HG03039 (cell line): ENCODE measurements at regions not wholly inside any gene's neighbourhood (a gene's known extent, or its start where the extent isn't known, plus 50 kb on each side); places are given as distances from the start of the nearest gene placed in this dataset.

Source experiments
- ATAC-seq: cut with Tn5 transposase; IDR thresholded peaks from one replicate; pipeline ENCODE4 v1.9.1; 2021; ENCODE audit warnings: mild to moderate bottlenecking, moderate library complexity; ENCODE audit not compliant: unreplicated experiment

DNA sequence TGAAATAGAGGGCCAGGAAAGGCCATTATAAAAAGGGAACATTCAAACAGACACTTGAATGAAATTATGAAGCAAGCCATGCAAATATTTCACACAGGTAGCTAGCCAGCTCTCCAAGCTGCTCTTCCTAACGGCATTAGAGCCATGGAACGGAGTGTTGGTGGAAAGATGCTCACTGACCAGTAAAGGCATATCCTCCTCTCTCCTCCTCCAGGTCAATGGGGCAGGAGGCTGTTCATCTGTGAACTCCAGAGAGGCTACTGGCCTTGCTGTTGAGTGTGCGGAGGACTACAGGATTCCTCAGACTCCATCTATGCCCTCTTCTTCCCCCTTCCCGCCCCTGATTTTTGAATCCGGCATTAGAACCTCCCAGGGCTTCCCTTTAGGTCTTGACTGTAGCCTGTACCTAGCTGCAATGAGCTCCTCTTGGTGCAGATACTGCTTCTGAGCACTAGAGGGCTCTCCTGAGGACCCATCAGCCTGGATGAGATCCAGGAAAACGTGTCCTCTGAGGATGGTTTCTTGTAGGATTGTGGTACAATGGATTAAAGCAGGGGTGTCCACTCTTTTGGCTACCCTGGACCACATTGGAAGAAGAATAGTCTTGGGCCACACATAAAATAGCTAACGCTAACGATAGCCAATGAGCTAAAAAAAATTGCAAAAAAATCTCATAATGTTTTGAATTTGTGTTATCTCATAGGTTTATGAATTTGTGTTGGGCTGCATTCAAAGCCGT is 162.2 kb downstream of the SREK1 start:
- peak; percentile 83 for ATAC-seq

DNA sequence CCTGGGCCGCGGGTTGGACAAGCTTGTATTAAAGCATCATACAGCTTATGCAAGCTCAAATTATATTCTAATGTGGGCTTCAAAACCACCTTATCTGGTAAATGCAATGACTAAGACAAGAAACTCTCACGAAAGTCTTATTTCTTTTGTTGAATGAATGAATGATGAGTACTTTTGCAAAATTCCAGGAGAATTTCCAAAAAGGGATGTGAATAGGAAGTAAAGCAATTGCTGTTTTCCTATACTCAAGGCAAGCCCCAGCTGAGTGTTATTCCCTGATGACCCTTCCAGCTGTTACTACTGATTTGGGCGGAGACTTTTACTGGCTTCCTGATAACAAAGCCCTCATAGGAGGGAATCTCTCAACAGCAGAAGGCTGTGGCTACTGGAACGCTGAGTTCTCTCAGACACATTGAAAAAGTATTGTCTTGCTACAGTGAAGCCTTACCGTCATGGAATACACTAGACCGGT is 162.8 kb downstream of the SREK1 start:
- no peak for ATAC-seq

- ATAC-seq, result no peak
These were observed 163.6 kb downstream of the SREK1 start for GRCh38 chr5:66307647-66308241.

DNA sequence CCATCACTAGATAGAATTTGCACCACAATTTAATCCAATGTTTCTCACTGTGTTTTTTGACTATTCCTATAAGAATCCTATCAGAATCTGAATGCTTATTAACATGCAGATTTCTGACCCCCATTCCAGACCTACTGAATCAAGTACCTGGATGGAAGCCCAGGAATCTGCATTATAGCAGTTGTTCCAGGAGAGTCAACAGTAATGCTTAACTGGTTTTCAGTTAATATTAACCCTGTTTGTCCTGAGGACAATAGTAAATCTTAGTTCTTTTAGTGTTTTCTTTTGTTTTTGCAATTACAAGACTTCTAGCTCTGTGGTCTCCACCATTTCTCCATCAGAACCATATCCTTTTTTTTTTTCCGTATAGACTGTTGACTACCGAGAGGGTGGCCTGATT is 168.2 kb downstream of the SREK1 start:
- ATAC-seq, result no peak

- no peak for ATAC-seq
These were observed 171.7 kb downstream of the SREK1 start for GRCh38 chr5:66315784-66316183.

DNA sequence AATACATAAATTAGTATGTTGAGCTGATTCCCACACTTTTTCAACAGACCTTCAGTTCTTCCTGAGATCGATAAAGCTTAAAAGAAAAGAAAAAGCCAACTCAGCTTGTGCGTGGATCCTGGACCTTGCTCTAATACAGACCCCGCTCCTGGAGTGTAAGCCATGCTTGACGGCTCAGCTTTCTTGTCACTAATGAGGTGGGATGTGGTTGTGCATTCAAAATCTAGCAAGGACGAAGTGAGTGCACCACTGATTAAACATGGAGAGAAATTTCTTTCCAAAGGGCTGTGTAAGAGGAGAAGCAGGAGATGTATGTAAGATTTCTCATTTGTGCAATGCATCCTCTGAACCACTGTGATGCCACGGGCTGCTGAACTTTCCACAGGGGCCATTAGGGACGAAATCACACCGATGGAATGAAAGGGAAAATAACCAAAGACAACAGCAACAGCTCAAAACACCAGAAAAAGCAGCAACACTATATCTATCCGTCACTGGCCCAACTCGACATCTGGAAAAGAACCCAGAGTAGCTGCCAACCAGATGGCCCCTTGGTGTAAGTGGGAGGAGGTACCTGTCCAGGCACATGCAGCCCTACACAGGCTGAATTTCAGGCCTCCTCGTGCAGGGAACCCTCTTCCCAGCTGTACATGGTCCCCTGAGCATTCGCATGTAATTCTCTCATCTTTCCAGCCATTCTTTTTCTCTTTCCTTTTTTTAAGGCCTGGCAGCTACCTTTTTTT is 178.9 kb downstream of the SREK1 start:
- no peak for ATAC-seq

DNA sequence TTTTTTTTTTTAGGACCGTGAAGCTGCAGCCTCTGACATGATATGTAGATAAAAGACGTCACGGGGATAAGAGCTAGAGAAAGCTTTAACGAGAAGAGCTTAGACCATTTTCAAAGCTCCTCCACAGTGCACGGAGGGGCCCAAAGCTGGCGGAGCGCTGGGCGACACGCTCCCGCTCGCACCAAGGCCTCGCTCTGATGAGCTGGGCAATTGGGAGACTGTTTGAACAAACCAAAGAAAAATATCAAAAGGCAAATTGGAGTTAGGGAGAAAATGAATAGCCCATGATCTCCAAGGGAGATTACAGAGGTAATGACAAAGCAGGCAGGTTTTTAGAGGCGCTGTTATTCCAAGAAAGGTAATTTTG is 179.4 kb downstream of the SREK1 start:
- no peak for ATAC-seq

GRCh38 chr5:66324357-66324756 is 180.3 kb downstream of the SREK1 start:
- ATAC-seq, result no peak

DNA sequence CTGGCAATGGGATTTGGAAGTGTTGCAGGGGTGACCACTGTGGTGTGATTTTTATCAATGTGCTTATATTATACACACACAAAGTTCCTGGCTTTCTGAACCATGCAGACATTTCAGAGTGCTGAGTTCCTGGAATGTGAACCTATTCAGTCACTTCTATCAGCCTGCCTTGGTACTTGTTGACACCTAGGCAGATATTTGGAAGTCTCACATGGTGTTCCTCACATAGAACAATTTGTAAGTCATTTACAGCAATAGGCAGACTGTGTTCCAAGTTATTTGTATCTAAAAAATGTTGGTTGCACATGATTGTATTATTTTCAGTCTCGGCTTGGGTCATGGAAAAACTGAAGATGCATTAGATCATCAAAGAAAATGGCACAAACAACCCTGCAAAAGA is 182.2 kb downstream of the SREK1 start:
- no peak for ATAC-seq

DNA sequence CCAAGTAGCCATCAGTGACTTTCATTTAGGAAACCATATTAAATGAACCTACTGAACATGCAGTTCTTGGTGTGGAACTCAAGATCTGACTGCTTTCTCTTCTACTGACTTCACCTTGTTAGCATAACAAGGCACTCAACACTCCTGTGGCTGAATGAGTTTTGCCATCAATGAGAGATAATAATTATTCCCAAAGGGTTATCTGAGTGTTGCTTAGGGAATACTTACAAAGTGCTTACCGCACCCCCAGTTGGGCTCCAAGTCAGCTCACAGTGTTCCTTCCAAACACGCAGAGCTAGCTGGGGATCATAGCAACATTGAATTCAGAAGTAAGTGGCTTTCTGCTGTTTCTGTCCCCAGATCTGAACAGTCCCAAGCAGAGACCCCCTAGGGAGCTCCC is 182.9 kb downstream of the SREK1 start:
- ATAC-seq, result no peak

DNA sequence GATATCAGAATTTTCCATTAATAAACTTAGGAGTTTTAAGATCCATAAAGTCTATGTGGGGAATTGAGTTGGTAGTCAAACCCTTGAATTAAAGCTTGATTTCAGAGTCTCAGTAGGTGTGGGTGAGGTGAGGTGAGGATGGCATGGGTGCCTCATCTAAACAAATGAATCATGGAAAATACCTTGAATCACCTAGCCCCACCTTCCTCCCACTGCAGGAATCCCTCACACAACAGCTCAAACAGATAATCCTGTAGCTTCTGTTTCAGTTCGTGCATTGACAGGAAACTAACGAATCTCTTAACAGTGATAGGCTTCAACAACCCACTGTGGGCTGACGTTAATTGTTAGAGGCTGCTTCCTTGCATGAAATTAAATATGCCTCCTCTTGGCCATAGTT is 185.0 kb downstream of the SREK1 start:
- no peak for ATAC-seq

- ATAC-seq, result no peak
These were observed 189.1 kb downstream of the SREK1 start for GRCh38 chr5:66333192-66333591.

DNA sequence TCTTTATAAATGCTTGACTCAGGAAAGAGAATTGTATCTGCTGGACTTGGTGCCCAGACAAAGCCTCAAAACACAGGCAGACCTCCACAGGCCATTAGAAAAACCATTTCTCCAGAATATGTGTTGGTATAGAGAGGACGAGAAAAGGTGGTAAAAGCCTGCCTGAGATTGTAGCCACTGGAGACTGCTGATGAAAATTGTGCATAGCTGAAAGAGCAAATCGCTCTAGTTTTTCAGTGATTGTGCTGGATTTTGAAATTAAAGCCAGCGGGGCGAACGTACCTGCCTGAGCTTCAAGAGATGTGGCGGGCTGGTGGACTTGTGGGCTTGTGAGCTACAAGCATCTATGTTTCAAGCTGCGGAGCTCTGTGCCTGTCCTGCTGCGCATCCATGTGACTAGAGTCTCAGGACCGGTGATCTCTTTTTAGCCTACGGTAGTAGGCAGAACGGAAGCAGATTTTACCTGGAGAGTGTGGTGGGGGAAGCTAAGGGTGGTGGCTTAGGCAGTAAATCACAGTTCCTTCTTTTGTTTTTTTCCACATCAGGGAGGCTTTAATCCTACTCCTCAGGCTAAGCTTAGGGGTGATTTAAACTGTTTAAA is 193.6 kb downstream of the SREK1 start:
- ATAC-seq, result no peak

- ATAC-seq, result no peak
These were observed 194.7 kb downstream of the SREK1 start for GRCh38 chr5:66338828-66339227.

DNA sequence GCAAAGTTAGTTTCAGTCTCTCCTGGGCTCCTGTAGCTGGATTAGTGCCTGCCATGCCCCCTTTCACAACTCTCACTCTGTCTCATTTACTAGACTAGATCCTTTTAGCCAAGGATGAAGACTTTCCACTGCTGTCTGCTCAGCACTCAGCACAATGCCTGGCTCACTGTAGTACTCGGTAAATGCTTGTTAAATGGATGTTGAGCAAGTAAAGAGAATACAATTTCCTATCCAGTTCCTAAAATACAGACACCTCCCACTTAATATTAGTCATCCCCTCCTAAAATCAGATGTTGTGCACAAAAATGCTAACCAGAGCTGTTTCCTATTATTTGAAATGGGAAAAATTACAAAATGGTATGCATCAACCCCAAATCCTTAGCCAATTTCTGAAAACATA is 195.8 kb downstream of the SREK1 start:
- ATAC-seq, result no peak

GRCh38 chr5:66340786-66341185 is 196.7 kb downstream of the SREK1 start:
- ATAC-seq, result no peak

DNA sequence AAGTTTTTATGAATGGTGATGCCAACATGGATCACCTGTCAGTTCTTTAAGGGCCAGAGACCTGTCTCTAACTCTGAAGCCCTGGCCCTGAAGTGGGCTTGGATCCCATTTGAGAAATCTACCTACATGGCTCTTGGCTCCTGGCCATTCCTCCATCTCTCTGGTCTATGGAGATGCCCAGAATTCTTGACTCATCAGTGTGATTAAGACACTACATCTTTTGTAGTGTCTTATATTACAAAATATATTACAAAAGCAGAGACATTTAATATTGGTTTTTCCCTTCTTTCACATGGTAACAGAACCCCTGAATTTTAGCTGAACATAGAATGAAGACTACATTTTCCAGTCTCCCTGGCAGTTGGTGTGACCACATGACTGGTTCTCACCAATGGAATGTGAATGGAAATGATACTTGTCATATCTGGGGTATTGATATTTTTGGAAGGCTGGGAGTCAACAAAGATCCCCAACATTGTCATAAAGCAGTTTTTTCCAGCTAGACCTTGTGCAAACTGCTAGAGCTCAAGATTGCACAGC is 198.3 kb downstream of the SREK1 start:
- ATAC-seq, result no peak

- no peak for ATAC-seq
These were observed 199.4 kb downstream of the SREK1 start for GRCh38 chr5:66343370-66344071.

DNA sequence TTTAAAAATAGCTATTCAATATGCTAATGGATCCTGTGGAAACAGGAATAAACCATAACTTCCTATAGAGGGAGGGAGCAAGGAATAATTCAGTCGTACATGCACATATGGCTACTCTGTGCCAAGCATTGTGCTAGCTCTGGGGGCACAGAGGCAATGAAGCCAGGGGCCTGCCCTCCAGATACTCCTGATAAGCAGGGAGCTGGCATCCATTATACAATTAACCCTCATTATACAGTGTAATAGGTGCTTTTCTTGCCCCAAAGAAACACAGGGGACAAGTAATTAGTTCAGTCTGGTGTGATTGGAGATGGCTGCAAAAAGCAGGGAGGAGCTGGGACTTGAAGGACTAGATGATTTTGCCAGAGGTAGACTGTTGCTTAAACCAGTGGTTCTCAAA is 200.4 kb downstream of the SREK1 start:
- ATAC-seq, result no peak

DNA sequence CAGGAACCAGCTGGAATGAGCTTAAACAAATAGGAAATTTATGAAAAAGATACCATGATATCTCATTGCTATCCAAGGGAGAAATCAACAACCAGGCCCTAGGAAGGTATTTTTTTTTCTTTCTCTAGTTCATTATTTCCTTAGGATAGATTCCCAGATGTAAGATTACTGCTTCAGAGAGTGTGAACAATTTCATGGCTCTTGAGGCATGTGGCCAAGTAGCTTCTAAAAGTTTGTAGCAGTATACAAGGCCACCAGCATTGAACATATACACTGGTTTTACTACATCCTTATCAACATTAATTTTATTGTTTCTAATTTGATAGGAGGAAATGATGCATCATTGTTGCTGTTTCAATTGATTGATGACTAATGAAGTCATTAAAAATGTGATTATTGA is 201.2 kb downstream of the SREK1 start:
- ATAC-seq, result no peak

DNA sequence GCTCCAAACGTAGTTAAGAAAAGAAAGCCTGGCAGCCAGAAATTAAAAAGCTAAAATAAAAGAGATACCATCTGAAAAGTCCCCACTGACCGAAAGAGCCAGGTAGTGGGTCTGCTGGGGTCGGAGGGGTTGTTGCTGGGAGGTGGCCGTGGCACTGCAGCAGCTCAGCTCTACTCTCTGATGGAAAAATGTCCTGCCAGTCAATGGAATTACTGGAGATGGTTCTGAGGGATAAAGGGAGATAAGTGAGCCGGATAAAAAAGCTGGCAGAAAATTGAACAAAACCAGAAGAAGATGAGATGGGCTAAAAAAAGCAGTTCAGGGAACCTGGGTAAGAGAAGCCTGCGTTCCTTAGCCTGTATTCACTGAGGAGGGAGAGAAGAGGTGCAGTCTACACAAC is 202.8 kb downstream of the SREK1 start:
- no peak for ATAC-seq
